Right lobe of liver (tissue), 6 donors: ENCODE measurements at regions not wholly inside any gene's neighbourhood (a gene's known extent, or its start where the extent isn't known, plus 50 kb on each side); places are given as distances from the start of the nearest gene placed in this dataset.
"Not testable (repeated sequence)": the region's sequence is repeated elsewhere in the genome, so short reads cannot be mapped to it uniquely, and the experiment has no call there.

Experiments
- ATAC-seq, 4 donors: fragments of 200-7000 bp; cut with Tn5 transposase; one replicate each; pipeline ENCODE4 v1.9.1; 2020; ENCODE audit warnings: mild to moderate bottlenecking in 4 of 4, moderate library complexity in 4 of 4
- DNase-seq, 3 donors: peaks; one replicate each; pipeline ENCODE4 v3.0.0-alpha.2; 2020
- H3K27ac ChIP-seq, 3 donors: fragments of 200-600 bp; one replicate each; pipeline ENCODE4 v1.8.0; 2022
- H3K27me3 ChIP-seq, 2 donors: fragments of 200-600 bp; one replicate each; pipeline ENCODE4 v1.8.0; 2022
- H3K36me3 ChIP-seq, 4 donors: fragments of 200-600 bp; sonication (generic) in 1 of 4; one replicate each; pipeline versions ENCODE4 v1.5.1 to v1.8.0; 2017 to 2022; ENCODE audit warnings: control low read depth in 1 of 4
- H3K4me1 ChIP-seq, 4 donors: fragments of 200-600 bp; sonication (generic) in 1 of 4; one replicate each; pipeline versions ENCODE4 v1.5.1 to v1.8.0; 2017 to 2022; ENCODE audit warnings: control low read depth in 1 of 4
- H3K4me3 ChIP-seq, 3 donors: fragments of 200-600 bp; one replicate each; pipeline ENCODE4 v1.8.0; 2022
- H3K9me3 ChIP-seq, 4 donors: fragments of 200-600 bp; sonication (generic) in 1 of 4; one replicate each; pipeline versions ENCODE4 v1.5.1 to v1.8.0; 2017 to 2022; ENCODE audit warnings: control low read depth in 1 of 4
- POLR2A ChIP-seq: fragments of 450-650 bp; IDR thresholded peaks from one replicate; pipeline ENCODE4 v1.6.1; 2017; ENCODE audit warnings: antibody characterized with exemption, mild to moderate bottlenecking
- WGBS: methylation state at CpG from one replicate; pipeline ENCODE4 v1.1.6; 2018; ENCODE audit warnings: low coverage, low lambda C conversion rate; ENCODE audit not compliant: insufficient coverage; ENCODE audit errors: missing lambda C conversion rate; 5-methylcytosine and 5-hydroxymethylcytosine counted together
- intact Hi-C, 2 donors: fragments of 100-400 bp; cut with DNase I; formaldehyde crosslinking; loops; one replicate each; pipeline versions ENCODE4 v1.11.2 to v1.14.1; 2022
- TF ChIP-seq, protein P1 (sequence below), 4 donors: fragments of 200-600 bp in 3 of 4; fragments of 450-650 bp in 1 of 4; IDR thresholded peaks; one replicate each; pipeline versions ENCODE4 v1.5.1 to v1.8.0; 2016 to 2022; ENCODE audit warnings: antibody characterized with exemption in 4 of 4, mild to moderate bottlenecking in 2 of 4
- donor health status: DM: no; HTN: yes; CAD: no.
- donor health status: DM: no; HTN: no; CAD: no.
- donor health status: DM: no; HTN: no; CAD: no.
- donor health status: DM: no; HTN: yes; CAD: no.
- donor health status: DM: no; HTN: yes; CAD: no.

DNA sequence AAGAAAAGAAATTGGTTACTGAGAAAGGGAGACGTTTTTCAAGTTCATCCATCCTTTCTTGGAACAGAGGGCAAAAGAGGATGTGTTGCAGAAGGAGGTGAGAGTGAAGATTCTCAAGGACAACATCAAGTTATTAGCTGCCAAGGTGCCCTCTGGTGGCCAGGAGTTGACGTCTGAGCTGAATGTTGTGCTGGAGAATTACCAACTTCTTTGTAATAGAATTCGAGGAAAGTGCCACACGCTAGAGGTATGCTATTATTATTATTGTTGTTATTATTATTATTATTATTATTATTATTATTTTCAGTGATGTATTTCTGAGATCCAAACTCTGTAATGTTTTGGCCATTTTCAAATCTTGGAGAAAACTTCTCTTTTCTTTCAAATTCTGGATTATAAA is 197.0 kb downstream of the UTRN start:
- TF ChIP-seq, protein P1, sequence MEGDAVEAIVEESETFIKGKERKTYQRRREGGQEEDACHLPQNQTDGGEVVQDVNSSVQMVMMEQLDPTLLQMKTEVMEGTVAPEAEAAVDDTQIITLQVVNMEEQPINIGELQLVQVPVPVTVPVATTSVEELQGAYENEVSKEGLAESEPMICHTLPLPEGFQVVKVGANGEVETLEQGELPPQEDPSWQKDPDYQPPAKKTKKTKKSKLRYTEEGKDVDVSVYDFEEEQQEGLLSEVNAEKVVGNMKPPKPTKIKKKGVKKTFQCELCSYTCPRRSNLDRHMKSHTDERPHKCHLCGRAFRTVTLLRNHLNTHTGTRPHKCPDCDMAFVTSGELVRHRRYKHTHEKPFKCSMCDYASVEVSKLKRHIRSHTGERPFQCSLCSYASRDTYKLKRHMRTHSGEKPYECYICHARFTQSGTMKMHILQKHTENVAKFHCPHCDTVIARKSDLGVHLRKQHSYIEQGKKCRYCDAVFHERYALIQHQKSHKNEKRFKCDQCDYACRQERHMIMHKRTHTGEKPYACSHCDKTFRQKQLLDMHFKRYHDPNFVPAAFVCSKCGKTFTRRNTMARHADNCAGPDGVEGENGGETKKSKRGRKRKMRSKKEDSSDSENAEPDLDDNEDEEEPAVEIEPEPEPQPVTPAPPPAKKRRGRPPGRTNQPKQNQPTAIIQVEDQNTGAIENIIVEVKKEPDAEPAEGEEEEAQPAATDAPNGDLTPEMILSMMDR (IDR thresholded peaks at IDR 0.05), result peak; percentile 57 to 76 (median 66)
- no peak for TF ChIP-seq POLR2A
- Histone ChIP-seq H3K27me3 (no peaks in the 10 kb centered on the region), H3K4me1 (peaks cover 0 to 9% (median 0%) of the 10 kb centered on the region in 4 donors), H3K27ac (no peak overlapping the region), H3K9me3 (no peaks in the 10 kb centered on the region), H3K36me3 (peaks cover 0 to 24% (median 10%) of the 10 kb centered on the region in 4 donors), H3K4me3 (no peak overlapping the region)
- peak; percentile 66 to 75 (median 72) for ATAC-seq
- intact Hi-C loops, result no loop called here
- 5% methylated on average over 4 of the region's 4 CpGs for WGBS
- peak; percentile 65 to 72 (median 70) for DNase-seq

DNA sequence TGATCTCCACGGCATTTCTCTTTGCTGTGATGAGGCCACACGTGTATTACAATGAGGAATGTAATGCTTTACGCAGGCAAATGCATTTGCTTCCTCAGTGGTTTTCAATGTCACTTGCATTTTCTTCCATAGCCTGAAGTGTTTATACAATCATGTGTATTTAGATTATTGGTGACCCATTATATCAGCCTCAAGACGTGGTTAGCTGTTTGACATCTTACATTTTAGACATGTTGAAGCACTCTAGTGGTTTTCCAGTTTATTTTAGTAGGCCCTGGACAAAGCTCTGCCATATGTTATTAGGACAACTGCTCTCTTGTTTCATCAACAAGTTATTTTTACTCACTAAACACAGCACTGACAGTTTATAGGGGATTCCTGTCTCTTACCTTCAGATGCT is 200.4 kb downstream of the UTRN start:
- intact Hi-C loops, result no loop called here
- 83% methylated on average over 1 of the region's 4 CpGs for WGBS
- H3K36me3 ChIP-seq, result peaks cover 0 to 50% (median 9%) of the 10 kb centered on the region in 4 donors
- no peaks in the 10 kb centered on the region for H3K4me1 ChIP-seq
- no peak for ATAC-seq
- no peaks in the 10 kb centered on the region for H3K9me3 ChIP-seq
- H3K4me3 ChIP-seq, result no peak overlapping the region
- H3K27ac ChIP-seq, result no peak overlapping the region
- no peak for TF ChIP-seq POLR2A
- TF ChIP-seq, protein P1 (IDR thresholded peaks at IDR 0.05), result no peak
- no peaks in the 10 kb centered on the region for H3K27me3 ChIP-seq
- no peak for DNase-seq

DNA sequence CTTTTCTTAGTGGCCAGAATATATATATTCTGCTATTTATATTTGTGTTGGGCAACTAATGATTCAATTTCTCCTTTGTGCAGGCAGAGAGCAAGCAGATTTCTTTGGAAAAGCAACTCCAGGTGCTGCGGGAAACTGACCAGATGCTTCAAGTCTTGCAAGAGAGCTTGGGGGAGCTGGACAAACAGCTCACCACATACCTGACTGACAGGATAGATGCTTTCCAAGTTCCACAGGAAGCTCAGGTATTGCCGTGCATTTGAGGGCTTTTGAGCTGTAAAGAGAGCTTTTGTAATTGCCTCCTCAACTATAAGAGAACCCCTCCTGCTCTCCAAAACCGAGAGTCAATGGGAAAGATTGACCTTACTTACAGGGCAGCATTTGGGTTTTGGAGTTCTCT is 203.5 kb downstream of the UTRN start:
- no peak for TF ChIP-seq POLR2A
- TF ChIP-seq, protein P1 (IDR thresholded peaks at IDR 0.05), result no peak
- DNase-seq, result no peak
- 90% methylated on average over 3 of the region's 3 CpGs for WGBS
- no peak overlapping the region for H3K27ac ChIP-seq
- no peak for ATAC-seq
- no peaks in the 10 kb centered on the region for H3K27me3 ChIP-seq
- peaks cover 0 to 3% (median 0%) of the 10 kb centered on the region in 4 donors for H3K4me1 ChIP-seq
- peaks cover 0 to 65% (median 12%) of the 10 kb centered on the region in 4 donors for H3K36me3 ChIP-seq
- no peaks in the 10 kb centered on the region for H3K9me3 ChIP-seq
- H3K4me3 ChIP-seq, result no peak overlapping the region
- intact Hi-C loops, result no loop called here

DNA sequence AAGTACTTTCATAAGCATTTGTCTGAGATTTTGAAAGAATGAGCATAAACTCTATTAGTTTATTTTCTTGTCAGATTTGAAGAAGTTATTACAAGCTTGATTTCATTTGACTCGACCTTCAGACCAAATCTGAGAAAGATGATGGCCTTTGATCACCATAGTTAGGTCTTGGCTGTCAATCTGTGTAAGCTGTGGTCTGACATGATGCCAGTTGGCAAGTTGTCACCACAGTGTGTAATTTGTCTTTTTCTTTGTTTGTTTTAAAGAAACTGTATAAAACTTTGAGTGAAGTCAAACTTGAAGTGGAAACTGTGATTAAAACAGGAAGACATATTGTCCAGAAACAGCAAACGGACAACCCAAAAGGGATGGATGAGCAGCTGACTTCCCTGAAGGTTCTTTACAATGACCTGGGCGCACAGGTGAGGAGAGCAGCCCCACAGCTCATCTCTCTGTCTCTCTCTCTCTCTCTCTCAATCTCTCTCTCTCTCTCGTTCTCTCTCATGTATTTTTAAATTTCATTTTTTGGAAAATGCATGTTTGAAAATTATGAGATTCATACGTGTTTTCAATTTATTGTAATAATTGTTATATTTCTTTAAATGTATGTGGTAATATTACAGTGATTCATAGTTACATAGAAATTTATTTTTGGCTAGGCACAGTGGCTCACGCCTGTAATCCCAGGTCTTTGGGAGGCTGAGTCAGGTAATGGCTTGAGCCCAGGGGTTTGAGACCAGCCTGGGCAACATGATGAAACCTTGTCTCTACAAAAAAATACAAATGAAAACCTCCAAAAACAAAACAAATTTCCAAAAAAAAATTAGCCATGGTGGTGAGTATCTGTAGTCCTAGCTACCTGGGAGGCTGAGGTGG is 208.1 kb downstream of the UTRN start:
- peak; percentile 63 to 88 (median 86) for ATAC-seq

DNA sequence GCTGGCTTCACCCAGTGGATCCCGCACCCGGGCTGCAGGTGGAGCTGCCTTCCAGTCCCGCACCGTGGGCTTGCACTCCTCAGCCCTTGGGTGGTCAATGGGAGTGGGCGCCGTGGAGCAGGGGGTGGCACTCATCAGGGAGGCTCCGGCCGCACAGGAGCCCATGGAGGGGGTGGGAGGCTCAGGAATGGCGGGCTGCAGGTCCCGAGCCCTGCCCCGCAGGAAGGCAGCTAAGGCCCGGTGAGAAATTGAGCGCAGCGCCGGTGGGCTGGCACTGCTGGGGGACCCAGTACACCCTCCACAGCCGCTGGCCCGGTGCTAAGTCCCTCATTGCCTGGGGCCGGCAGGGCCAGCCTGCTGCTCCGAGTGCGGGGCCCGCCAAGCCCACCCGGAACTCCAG is 209.9 kb downstream of the UTRN start:
- H3K4me1 ChIP-seq, ATAC-seq, H3K9me3 ChIP-seq, intact Hi-C loops, DNase-seq, H3K27me3 ChIP-seq, H3K4me3 ChIP-seq, H3K27ac ChIP-seq: not testable (repeated sequence)
- H3K36me3 ChIP-seq, result peaks cover 0 to 31% (median 2%) of the 10 kb centered on the region in 4 donors
- no CpG with 5 or more reads among the region's 22 CpGs for WGBS

More for the DNA sequence above, 208.1 kb downstream of the UTRN start:
- H3K4me3 ChIP-seq, result no peak overlapping the region
- intact Hi-C loops, result no loop called here
- 40% methylated on average over 6 of the region's 6 CpGs for WGBS
- TF ChIP-seq POLR2A, result no peak
- TF ChIP-seq, protein P1 (IDR thresholded peaks at IDR 0.05), result no peak
- peak overlapping the region in 1 of 3 donors; percentile 2 for H3K27ac ChIP-seq
- no peaks in the 10 kb centered on the region for H3K27me3 ChIP-seq
- peaks cover 0 to 36% (median 5%) of the 10 kb centered on the region in 4 donors for H3K36me3 ChIP-seq
- peak in 2 of 3 donors; percentile 50 to 74 for DNase-seq
- peaks cover 0 to 3% (median 0%) of the 10 kb centered on the region in 4 donors for H3K4me1 ChIP-seq
- H3K9me3 ChIP-seq, result no peaks in the 10 kb centered on the region
